ENCODE measurements at regions not wholly inside any gene's neighbourhood (a gene's known extent, or its start where the extent isn't known, plus 50 kb on each side); places are given as distances from the start of the nearest gene placed in this dataset.
"Not testable (repeated sequence)": the region's sequence is repeated elsewhere in the genome, so short reads cannot be mapped to it uniquely, and the experiment has no call there.

- Histone ChIP-seq H3K4me1 (no peaks in the 10 kb centered on the region), H3K4me3 (no peak overlapping the region), H3K27ac (no peak overlapping the region), H3K9me3 (peaks cover 0 to 8% (median 0%) of the 10 kb centered on the region in 4 donors), H3K36me3 (no peaks in the 10 kb centered on the region), H3K27me3 (no peaks in the 10 kb centered on the region)
- TF ChIP-seq EP300 (IDR thresholded peaks at IDR 0.05), result no peak
- TF ChIP-seq CTCF (IDR thresholded peaks at IDR 0.05), result no peak
- TF ChIP-seq POLR2A (IDR thresholded peaks at IDR 0.05), result no peak
- TF ChIP-seq POLR2AphosphoS5 (IDR thresholded peaks at IDR 0.05), result no peak
- intact Hi-C loops (cut with DNase I), result no loop called here
- no peak for DNase-seq
- 46 to 85% methylated on average over 1 of the region's 1 CpG for WGBS, 2 donors
These were observed 93.2 kb downstream of the ZNF680 start for GRCh38 chr7:64469673-64470072.

GRCh38 chr7:64465551-64465950 lies 97.3 kb downstream of the ZNF680 start:
- WGBS, 2 donors, result 88 to 90% methylated on average over 1 of the region's 1 CpG
- TF ChIP-seq CTCF (IDR thresholded peaks at IDR 0.05), result no peak
- no peak for TF ChIP-seq EP300 (IDR thresholded peaks at IDR 0.05)
- TF ChIP-seq POLR2AphosphoS5 (IDR thresholded peaks at IDR 0.05), result no peak
- no peak for TF ChIP-seq POLR2A (IDR thresholded peaks at IDR 0.05)
- no peak overlapping the region for H3K4me3 ChIP-seq
- H3K27me3 ChIP-seq, result no peaks in the 10 kb centered on the region
- no peak for DNase-seq
- peaks cover 0 to 8% (median 0%) of the 10 kb centered on the region in 4 donors for H3K9me3 ChIP-seq
- H3K27ac ChIP-seq, result no peak overlapping the region
- intact Hi-C loops (cut with DNase I), result no loop called here
- no peaks in the 10 kb centered on the region for H3K36me3 ChIP-seq
- H3K4me1 ChIP-seq, result peaks cover 0 to 6% (median 2%) of the 10 kb centered on the region in 4 donors

GRCh38 chr7:64463636-64464375 lies 99.1 kb downstream of the ZNF680 start:
- 27 to 54% methylated on average over 38 of the region's 38 CpGs for WGBS, 2 donors
- peaks cover 0 to 6% (median 2%) of the 10 kb centered on the region in 4 donors for H3K4me1 ChIP-seq
- peak; percentile 78 for DNase-seq
- TF ChIP-seq POLR2AphosphoS5 (IDR thresholded peaks at IDR 0.05) (peak in 2 of 4 donors; percentile 26 to 55), EP300 (IDR thresholded peaks at IDR 0.05) (no peak), CTCF (IDR thresholded peaks at IDR 0.05) (no peak), POLR2A (IDR thresholded peaks at IDR 0.05) (no peak)
- peaks cover 0 to 8% (median 0%) of the 10 kb centered on the region in 4 donors for H3K9me3 ChIP-seq
- H3K27me3 ChIP-seq, result no peaks in the 10 kb centered on the region
- H3K36me3 ChIP-seq, result no peaks in the 10 kb centered on the region
- intact Hi-C loops (cut with DNase I), result no loop called here
- peak overlapping the region; percentile 18 to 63 (median 54) for H3K4me3 ChIP-seq
- peak overlapping the region in 3 of 4 donors; percentile 40 to 67 (median 54) for H3K27ac ChIP-seq

GRCh38 chr7:64459858-64460257 lies 103.0 kb downstream of the ZNF680 start:
- H3K27me3 ChIP-seq; H3K9me3 ChIP-seq; DNase-seq; H3K27ac ChIP-seq; H3K4me3 ChIP-seq; intact Hi-C loops (cut with DNase I); H3K4me1 ChIP-seq; H3K36me3 ChIP-seq: not testable (repeated sequence)
- WGBS, 2 donors, result 76% methylated on average over 5 of the region's 5 CpGs

GRCh38 chr7:64433590-64433989 lies 119.8 kb downstream of the ZNF736 start:
- no peak for TF ChIP-seq EP300 (IDR thresholded peaks at IDR 0.05)
- H3K27me3 ChIP-seq, result no peaks in the 10 kb centered on the region
- WGBS, 2 donors, result 88 to 93% methylated on average over 14 of the region's 14 CpGs
- intact Hi-C loops (cut with DNase I), result no loop called here
- peaks cover 0 to 8% (median 0%) of the 10 kb centered on the region in 4 donors for H3K9me3 ChIP-seq
- H3K4me1 ChIP-seq, result no peaks in the 10 kb centered on the region
- H3K27ac ChIP-seq, result no peak overlapping the region
- H3K4me3 ChIP-seq, result no peak overlapping the region
- H3K36me3 ChIP-seq, result no peaks in the 10 kb centered on the region
- no peak for DNase-seq

- intact Hi-C loops (cut with DNase I), result no loop called here
- 86 to 87% methylated on average over 5 of the region's 5 CpGs for WGBS, 2 donors
- H3K27me3 ChIP-seq, result no peaks in the 10 kb centered on the region
- H3K27ac ChIP-seq, result no peak overlapping the region
- no peaks in the 10 kb centered on the region for H3K4me1 ChIP-seq
- H3K9me3 ChIP-seq, result peaks cover 0 to 8% (median 0%) of the 10 kb centered on the region in 4 donors
- TF ChIP-seq CTCF (IDR thresholded peaks at IDR 0.05), result no peak
- TF ChIP-seq EP300 (IDR thresholded peaks at IDR 0.05), result no peak
- no peak for TF ChIP-seq POLR2A (IDR thresholded peaks at IDR 0.05)
- TF ChIP-seq POLR2AphosphoS5 (IDR thresholded peaks at IDR 0.05), result no peak
- H3K36me3 ChIP-seq, result no peaks in the 10 kb centered on the region
- H3K4me3 ChIP-seq, result no peak overlapping the region
- DNase-seq, result no peak
These were observed 118.1 kb downstream of the ZNF736 start for GRCh38 chr7:64431838-64432237.

Measured in sigmoid colon (tissue), 6 donors.